ENCODE measurements at regions not wholly inside any gene's neighbourhood (a gene's known extent, or its start where the extent isn't known, plus 50 kb on each side); places are given as distances from the start of the nearest gene placed in this dataset.

GRCh38 chr10:58970160-58970915 is 206.1 kb upstream of the PHYHIPL start:
- no peak for DNase-seq (ENCODE audit: low read depth)

DNA sequence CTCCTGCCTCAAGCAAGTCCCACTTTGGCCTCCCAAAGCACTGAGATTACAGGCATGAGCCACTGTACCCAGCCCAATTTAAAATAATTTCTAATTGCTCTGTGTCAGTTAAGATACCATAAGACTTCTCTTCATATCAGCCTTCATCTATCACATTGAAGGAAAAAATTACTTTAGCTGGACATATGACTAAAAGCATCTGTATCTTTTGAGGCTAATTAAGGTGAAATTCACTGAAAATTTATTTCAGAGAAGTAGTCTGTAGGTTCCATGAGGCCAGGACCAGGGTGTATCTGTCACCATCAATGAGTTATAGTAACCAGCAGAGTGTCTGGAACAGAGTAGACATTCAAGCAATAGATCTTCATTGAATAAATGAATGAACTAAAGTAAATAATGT is 205.2 kb upstream of the PHYHIPL start:
- DNase-seq (ENCODE audit: low read depth), result no peak

DNA sequence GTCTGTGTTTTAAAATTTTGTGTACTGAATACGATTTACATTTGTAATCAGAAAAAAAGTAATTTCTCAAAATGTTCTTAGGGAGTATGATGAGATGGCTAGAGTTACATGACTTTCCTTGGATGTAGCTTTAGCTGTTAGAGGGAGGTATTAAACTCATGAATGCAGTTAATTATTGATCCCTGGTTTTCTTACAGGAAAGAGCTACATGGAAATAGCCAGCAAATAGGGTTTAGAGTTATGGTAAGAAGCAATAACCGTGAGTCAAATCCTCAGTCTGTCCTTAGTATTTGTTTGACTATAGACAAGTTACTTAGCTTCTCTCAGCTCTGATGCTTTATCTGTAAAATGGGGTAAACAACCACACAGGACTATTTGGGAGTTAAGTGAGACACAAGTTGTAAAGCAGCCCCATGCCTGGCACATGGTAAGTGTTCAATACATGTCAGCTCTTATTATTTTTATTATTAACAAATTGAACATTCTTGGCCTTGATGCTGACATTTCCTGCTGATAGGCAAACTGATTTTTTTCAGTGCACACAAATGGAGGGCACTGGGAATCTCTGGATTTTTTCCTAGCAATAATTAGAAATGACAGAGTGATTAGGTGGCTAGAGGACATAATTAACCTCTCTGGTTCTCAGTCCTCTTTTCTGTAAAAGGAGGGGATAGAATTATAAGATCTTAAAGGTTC is 204.5 kb upstream of the PHYHIPL start:
- DNase-seq (ENCODE audit: low read depth), result no peak

DNA sequence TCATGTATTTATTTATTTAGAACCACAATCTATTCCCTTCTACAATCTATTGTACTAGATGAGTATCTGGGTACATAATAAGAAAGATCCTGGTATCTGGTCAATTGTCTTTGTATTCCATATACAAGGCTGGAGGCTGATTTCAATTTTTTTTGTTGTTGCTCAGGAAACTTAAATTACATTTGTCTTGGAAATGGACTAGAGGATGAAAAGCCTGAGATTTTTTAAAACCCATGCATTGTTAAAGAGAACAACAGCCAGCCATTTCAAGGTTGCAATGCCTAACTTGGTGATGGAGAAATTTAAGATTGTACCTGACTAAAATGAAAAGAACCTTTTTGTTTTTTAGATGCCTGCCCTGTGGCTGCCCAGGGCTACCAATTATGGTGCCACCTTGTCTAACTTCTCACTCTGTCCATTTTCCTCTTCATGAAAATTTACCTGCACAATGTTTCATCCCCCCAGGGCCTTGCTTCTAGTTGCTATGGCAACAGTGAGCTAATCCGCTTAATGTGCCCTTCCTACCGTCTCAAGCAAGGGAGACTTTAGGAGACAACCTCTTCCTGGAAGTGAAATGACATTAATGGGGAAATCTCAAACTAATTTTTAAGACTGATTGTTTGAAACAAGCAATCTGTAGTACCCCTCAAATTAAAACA is 203.7 kb upstream of the PHYHIPL start:
- DNase-seq (ENCODE audit: low read depth), result no peak

DNA sequence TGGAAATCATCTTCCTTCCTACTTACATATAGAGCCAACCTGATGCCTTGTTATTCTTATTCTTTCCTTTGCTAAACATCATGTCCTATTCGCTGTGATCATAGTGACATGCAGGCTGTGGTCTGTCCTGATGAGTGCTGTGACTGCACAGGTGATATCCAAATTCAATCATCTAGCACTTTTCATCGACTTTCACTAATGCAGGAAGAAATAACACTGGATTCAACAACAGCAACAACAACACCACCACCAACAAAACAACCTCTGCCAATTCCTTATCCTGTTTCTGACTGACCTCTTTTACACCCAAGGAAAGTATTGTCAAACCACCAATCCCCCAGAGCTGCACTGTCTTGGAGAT is 203.2 kb upstream of the PHYHIPL start:
- no peak for DNase-seq (ENCODE audit: low read depth)

GRCh38 chr10:58976254-58976653 is 200.2 kb upstream of the PHYHIPL start:
- DNase-seq (ENCODE audit: low read depth), result no peak

DNA sequence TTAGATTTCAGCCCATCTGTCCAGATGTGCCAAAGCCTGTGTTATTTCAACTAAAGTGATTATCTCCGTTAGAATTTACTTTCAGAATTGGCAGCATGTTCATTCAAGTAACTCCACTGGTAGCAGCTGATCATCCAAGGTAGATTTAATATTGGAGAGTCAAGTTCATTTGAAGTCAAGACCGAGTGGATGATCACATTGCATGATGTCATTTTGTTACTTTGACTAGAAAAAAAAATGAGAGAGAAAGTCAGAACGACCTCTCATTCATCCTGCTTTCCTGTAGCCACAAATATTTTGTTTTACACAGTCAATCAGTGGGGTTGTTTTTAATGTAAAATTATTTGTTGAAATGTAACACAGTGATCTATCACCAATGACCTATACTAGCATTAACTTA is 196.7 kb upstream of the PHYHIPL start:
- no peak for DNase-seq (ENCODE audit: low read depth)

DNA sequence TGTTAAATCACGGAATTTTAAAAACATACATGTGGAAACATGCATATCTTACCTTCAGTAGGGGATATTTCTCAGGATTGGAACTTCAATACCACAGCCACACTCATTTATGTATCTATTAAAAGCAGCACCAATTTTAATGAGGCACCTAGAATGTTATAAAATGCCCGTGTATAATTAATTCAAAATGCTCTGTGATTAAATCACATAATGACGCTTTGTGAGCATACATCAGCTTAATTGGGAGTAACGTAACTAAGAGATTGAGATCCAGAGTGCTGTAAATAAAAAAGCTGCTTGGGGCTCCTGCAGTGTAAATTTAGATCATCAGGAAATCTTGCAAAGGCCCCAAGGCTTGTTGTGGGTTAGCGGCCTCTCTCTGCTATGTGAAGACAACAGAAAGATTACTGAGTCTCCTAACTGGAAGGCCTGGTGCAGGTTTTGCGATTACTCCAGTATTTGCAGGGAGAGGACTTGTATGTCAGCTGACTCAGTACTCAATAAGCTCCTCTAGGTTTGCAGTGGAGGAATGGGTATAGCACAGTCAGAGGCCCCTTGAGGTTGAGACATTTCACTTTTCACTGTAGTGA is 195.5 kb upstream of the PHYHIPL start:
- peak; percentile 1 for DNase-seq (ENCODE audit: low read depth)

GRCh38 chr10:58981846-58982245 is 194.6 kb upstream of the PHYHIPL start:
- DNase-seq (ENCODE audit: low read depth), result no peak

- DNase-seq (ENCODE audit: low read depth), result no peak
These were observed 193.8 kb upstream of the PHYHIPL start for GRCh38 chr10:58982470-58983239.

DNA sequence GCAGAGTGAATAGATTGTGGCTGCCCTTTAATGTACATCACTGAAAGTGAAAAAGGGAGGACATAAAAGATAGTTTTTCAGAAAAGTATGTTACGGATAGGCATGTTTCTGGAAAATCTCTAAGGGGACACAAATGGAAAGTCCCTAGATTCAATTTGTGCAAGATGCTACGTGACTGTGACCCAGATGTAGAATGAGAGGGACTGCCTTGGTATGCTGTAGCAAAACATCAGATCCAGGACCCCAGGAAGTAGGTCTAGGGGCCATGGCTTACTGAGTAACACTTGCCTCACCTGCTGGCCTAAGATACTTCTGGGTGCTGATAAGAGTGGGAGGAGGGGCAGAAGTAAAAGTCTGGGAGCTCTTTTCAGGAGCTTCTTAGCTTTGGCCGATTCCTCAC is 191.2 kb upstream of the PHYHIPL start:
- DNase-seq (ENCODE audit: low read depth), result no peak

GRCh38 chr10:58989486-58990039 is 186.9 kb upstream of the PHYHIPL start:
- no peak for DNase-seq (ENCODE audit: low read depth)

DNA sequence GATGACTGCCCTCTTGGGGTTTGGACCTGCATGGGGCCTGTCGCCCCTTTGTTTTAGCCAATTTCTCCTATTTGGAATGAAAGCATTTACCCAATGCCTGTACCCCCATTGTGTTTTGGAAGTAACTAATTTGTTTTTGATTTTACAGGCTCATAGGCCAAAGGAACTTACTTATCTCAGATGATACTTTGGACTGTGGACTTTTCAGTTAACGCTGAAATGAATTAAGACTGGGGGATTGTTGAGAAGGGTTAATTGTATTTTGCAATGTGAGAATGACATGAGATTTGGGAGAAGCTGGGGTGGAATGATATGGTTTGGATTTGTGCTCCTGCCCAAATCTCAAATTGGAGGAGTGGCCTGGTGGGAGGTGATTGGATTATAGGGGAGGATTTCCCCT is 185.8 kb upstream of the PHYHIPL start:
- no peak for DNase-seq (ENCODE audit: low read depth)

DNA sequence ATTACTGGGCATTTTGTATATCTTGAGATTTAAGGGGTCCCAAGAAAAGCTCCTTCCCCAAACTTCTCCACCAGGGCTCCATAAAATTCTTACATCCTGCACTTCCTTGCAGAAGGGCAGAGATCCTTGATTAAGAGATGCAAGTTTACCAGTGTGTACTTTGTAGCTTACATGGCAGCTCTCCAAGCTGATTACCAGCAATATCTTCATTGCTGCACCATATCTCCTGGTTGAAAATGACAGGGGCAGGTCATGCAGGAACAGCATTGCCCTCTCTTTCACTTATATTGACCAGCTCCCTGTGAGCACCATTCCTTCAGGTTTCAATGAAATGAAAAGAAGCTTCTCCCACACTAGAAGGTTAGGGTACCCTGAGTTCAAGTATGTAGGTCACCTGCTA is 184.6 kb upstream of the PHYHIPL start:
- DNase-seq (ENCODE audit: low read depth), result no peak

GRCh38 chr10:58992830-58993460 is 183.5 kb upstream of the PHYHIPL start:
- DNase-seq (ENCODE audit: low read depth), result no peak

GRCh38 chr10:58993480-58994221 is 182.8 kb upstream of the PHYHIPL start:
- no peak for DNase-seq (ENCODE audit: low read depth)

GRCh38 chr10:58994226-58995057 is 182.0 kb upstream of the PHYHIPL start:
- no peak for DNase-seq (ENCODE audit: low read depth)

DNA sequence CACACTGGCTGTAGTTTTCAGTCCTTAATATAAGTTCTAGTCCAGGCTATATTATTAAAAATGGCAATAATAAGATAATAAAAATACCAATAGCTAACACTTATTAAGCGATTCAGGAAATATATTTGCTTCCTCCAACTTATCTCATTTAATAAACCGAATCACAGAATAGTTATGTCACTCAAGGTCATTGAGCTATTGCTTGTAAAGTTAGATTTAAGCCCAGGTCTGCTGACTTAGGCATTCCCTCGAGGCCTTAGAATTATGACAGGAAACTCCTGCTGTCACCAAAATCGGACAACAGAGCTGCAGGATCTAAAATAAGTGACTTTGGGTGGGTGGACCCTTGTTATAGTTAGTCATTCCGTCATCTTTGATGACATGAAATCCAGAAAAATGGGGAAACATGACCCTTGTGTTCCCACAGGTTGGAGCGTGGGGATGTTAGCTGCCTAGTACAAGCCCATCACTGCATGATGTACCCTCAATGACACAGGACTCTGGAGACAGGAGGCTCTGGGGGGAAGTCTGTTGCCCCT is 181.3 kb upstream of the PHYHIPL start:
- DNase-seq (ENCODE audit: low read depth), result no peak

DNA sequence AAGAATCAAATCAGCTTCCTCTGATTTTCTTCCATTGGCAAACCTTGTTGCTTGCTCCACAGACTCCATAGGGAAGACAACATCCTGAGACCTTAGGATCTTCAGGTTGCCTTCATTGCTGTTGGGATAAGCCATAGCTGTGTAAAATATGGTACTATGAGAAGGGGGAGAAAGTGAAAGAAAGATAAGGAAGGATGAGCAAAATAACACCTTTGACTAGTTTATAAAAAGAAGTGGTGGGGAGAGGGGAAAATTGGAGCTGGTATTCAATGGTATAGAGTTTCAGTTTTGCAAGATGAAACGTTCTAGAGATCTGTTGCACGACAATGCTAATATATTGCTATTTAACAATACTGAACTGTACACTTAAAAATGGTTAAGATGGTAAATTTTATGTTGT is 180.4 kb upstream of the PHYHIPL start:
- DNase-seq (ENCODE audit: low read depth), result no peak

Measured in RPMI7951 (cell line).